ENCODE measurements at regions not wholly inside any gene's neighbourhood (a gene's known extent, or its start where the extent isn't known, plus 50 kb on each side); places are given as distances from the start of the nearest gene placed in this dataset.

DNA sequence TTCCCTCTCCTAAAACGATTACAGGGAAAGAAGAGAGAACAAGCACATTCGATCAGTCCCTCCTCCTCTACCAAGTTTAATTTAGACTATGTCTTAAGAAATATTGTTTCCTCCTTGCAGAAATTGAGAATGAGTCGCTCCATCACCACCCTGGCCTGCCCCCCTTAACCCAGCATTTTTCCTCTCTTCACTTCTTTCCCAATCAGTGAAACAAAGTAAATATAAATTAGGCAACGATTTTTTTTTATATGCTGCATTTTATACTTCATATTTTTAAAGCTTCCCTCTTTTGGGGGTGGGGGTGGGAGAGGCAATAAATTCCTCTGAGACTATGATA is 300.0 kb downstream of the SPRY2 start:
- Histone ChIP-seq H3K9me3 (ENCODE audit: control insufficient read depth, low read depth, low read length) (no peaks in the 10 kb centered on the region), H4K5ac (ENCODE audit: insufficient read length, low read depth, low read length) (no peak overlapping the region), H2BK120ac (ENCODE audit: low read depth, low read length, poor library complexity, severe bottlenecking) (no peak overlapping the region), H2BK20ac (ENCODE audit: low read depth, low read length, poor library complexity, severe bottlenecking) (no peak overlapping the region), H2BK5ac (ENCODE audit: insufficient read length, low read length) (no peak overlapping the region), H3K23ac (ENCODE audit: insufficient read length, low read depth, low read length) (no peak overlapping the region), H3K23me2 (ENCODE audit: insufficient read length, low read depth, low read length, poor library complexity, severe bottlenecking) (no peaks in the 10 kb centered on the region), H2BK12ac (ENCODE audit: insufficient read length, low read depth, low read length) (no peak overlapping the region), H2BK15ac (ENCODE audit: low read depth, low read length) (no peak overlapping the region), H4K91ac (ENCODE audit: insufficient read length, low read depth, low read length) (no peak overlapping the region), H2AFZ (ENCODE audit: low read length) (no peak overlapping the region), H3K4me1 (ENCODE audit: insufficient read depth, low read length) (no peaks in the 10 kb centered on the region), H3K79me2 (ENCODE audit: insufficient read depth, low read length) (no peaks in the 10 kb centered on the region), H3K4ac (ENCODE audit: low read depth, low read length) (no peak overlapping the region), H3K79me1 (ENCODE audit: insufficient read depth, low read depth, low read length, poor library complexity, severe bottlenecking) (no peaks in the 10 kb centered on the region), H3K9ac (ENCODE audit: extremely low read depth, insufficient read length, low read length) (no peak overlapping the region), H3K14ac (ENCODE audit: insufficient read depth, low read length) (no peak overlapping the region), H3K27me3 (ENCODE audit: insufficient read depth, low read length) (no peaks in the 10 kb centered on the region), H3K56ac (ENCODE audit: insufficient read length, low read depth, low read length) (no peak overlapping the region), H3K4me2 (ENCODE audit: insufficient read depth, insufficient read length, low read length) (no peak overlapping the region), H3K18ac (ENCODE audit: insufficient read length, low read depth, low read length) (no peak overlapping the region), H3K27ac (ENCODE audit: insufficient read length, low read depth, low read length) (no peak overlapping the region), H4K20me1 (ENCODE audit: control insufficient read depth, insufficient read depth, insufficient read length) (no peaks in the 10 kb centered on the region), H3T11ph (ENCODE audit: low read length) (no peak overlapping the region), H4K8ac (replicated peaks; ENCODE audit: insufficient read length, low read depth, low read length) (no peak overlapping the region), H2AK5ac (ENCODE audit: insufficient read length, low read length) (no peak overlapping the region)
- Mint-ChIP-seq H3K36me3 (ENCODE audit: insufficient read depth in 1 of 3, low read depth in 3 of 3) (no peaks in the 10 kb centered on the region), H3K9me3 (no peaks in the 10 kb centered on the region; a peak in 2 of 5 replicates), H3K4me3 (no peak overlapping the region), H3K27me3 (ENCODE audit: low read depth) (peaks cover 1% of the 10 kb centered on the region; the same call in 1 of the 2 replicates), H3K4me1 (peaks cover 0 to 5% of the 10 kb centered on the region in 2 experiments; a peak in 1 of 4 replicates), H3K27ac (no peak overlapping the region)
- no peak for TF ChIP-seq CTCF (conservative IDR thresholded peaks at IDR 0.05)
- WGBS (ENCODE audit: extremely low coverage, insufficient read length, low lambda C conversion rate) = no CpG with 5 or more reads among the region's 4 CpGs
- no peak for DNase-seq
